ENCODE measurements at regions not wholly inside any gene's neighbourhood (a gene's known extent, or its start where the extent isn't known, plus 50 kb on each side); places are given as distances from the start of the nearest gene placed in this dataset.

DNA sequence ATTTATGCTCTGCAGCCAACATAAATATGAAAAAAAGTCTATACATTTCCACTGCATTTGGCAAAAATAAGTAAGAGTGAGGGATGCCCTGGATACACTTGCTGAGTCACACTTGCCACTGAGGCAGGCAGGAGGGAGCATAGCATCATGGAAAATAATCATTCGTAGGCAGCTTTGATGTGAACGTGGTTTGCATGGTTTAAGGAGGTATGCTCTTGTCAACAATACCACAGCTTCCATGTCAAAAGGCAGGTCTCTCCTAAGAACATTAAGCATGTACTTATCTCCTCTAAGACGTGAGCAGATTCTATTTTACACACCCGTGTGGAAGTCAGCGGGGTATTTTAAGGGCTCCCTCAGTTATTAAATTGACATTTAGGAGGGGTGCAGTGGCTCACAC is 89.2 kb upstream of the WDR11 start:
- TF ChIP-seq, protein P1, sequence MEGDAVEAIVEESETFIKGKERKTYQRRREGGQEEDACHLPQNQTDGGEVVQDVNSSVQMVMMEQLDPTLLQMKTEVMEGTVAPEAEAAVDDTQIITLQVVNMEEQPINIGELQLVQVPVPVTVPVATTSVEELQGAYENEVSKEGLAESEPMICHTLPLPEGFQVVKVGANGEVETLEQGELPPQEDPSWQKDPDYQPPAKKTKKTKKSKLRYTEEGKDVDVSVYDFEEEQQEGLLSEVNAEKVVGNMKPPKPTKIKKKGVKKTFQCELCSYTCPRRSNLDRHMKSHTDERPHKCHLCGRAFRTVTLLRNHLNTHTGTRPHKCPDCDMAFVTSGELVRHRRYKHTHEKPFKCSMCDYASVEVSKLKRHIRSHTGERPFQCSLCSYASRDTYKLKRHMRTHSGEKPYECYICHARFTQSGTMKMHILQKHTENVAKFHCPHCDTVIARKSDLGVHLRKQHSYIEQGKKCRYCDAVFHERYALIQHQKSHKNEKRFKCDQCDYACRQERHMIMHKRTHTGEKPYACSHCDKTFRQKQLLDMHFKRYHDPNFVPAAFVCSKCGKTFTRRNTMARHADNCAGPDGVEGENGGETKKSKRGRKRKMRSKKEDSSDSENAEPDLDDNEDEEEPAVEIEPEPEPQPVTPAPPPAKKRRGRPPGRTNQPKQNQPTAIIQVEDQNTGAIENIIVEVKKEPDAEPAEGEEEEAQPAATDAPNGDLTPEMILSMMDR (IDR thresholded peaks at IDR 0.05; ENCODE audit: insufficient read depth, low read length) = no peak
- H3K4me3 ChIP-seq (ENCODE audit: low read depth, low read length) = no peak overlapping the region
- no peak for DNase-seq (ENCODE audit: low read depth)

DNA sequence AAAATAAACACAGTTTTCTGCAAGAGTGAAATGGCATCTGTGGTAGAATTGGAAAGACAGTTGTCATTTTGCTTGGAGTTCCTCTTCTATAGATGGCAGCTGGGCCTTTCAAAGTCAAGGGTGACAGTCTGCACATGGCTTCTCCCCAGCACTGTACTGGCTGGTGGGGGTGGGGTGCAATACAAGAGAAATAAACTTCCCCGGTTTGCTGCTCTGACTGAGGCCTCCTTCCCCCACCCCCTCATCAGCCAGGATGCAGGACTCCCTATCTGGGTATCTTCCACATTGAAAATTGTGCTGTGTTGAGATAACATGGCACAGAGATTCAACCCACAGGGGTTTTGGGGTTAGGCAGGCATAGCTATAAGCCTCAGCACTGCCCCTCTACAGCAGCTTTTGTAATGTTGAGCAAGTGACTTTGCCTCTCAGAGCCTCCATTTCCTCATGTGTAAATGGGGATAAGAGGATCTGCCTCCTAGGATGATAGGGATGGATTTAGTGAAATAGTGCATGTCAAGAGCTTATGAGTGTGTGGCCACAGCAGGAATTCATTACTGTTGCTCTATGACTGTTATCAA is 85.8 kb upstream of the WDR11 start:
- TF ChIP-seq, protein P1 (IDR thresholded peaks at IDR 0.05; ENCODE audit: insufficient read depth, low read length) = no peak
- H3K4me3 ChIP-seq (ENCODE audit: low read depth, low read length) = no peak overlapping the region
- no peak for DNase-seq (ENCODE audit: low read depth)

DNA sequence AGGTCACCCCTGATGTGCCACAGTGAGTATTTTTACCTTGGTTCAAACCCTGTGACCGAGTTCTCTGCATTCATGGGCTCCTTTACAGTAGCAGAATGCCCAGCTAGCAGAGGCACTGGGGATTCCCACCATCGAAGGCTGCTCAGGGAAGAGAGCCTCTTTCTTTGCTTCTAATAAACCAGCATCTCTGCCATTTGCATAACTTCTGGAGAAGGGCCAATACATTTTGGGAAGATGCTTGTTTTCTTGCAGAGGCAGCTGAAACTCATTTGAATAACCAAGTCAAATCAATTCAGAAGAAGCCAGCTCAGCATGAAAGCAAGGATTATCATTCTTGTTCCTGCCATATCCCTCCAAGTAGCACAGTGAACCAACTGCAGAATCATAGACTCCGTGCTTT is 82.9 kb upstream of the WDR11 start:
- no peak for DNase-seq (ENCODE audit: low read depth)
- TF ChIP-seq, protein P1 (IDR thresholded peaks at IDR 0.05; ENCODE audit: insufficient read depth, low read length) = no peak

DNA sequence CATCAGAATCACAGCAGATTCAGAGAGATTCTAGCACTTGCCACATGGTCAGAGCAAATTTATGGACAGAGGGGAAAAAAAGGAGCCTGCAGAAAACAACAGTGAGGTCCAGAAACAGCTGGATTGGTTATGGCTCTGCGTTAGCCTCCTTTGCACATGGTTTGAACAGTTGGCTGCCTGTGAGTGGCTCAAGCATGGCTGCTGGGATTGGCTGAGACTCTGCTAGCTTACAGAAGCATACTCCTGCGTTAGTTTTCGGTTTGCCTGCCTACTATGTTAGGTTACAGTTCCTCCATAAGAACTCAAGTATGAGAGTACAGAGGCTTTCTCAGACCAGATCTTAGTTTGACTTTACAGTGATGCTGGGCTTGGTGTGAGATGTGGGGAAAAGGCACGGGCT is 80.7 kb upstream of the WDR11 start:
- DNase-seq (ENCODE audit: low read depth) = no peak
- no peak overlapping the region for H3K4me3 ChIP-seq (ENCODE audit: low read depth, low read length)
- TF ChIP-seq, protein P1 (IDR thresholded peaks at IDR 0.05; ENCODE audit: insufficient read depth, low read length) = no peak

More for the DNA sequence above, 82.9 kb upstream of the WDR11 start:
- no peak overlapping the region for H3K4me3 ChIP-seq (ENCODE audit: low read depth, low read length)

DNA sequence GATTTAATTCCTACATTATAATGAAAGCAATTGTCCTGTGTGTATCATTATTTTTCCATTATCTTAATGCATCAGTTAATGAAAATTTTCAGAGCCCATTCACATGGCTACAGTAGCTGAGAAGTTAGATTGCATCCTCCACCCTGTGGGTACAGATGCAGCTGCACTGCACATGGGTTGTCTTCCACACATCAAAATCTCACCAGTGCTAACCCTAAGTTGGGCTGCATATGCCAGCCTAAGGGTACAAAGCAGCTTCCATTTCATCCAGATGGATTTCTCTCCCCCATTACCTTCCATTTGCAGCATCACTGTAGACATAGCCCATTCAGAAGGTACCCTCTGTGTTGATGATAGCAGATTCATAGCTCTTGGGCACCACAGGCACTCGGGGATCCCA is 74.7 kb upstream of the WDR11 start:
- TF ChIP-seq, protein P1 (IDR thresholded peaks at IDR 0.05; ENCODE audit: insufficient read depth, low read length) = no peak
- DNase-seq (ENCODE audit: low read depth) = no peak
- H3K4me3 ChIP-seq (ENCODE audit: low read depth, low read length) = no peak overlapping the region

DNA sequence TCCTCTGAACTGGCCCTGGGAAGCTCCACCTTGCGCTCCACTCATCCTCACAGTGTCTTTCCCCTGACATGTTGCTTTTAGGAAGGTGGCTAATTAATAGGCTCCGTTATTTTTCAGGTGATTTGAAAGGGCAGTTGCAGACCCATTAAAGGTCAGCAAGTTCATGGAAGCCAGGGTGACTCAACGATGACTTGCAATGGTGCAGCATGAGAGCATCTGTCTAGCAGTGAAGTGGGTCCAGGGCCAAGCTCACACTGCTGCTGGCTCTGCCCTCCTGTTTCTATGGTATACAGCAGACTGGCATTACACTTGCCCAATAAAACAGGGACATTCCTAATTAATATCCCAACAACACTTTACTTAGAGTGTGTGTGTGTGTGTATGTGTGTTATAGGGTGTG is 68.8 kb upstream of the WDR11 start:
- TF ChIP-seq, protein P1 (IDR thresholded peaks at IDR 0.05; ENCODE audit: insufficient read depth, low read length) = no peak
- no peak for DNase-seq (ENCODE audit: low read depth)
- no peak overlapping the region for H3K4me3 ChIP-seq (ENCODE audit: low read depth, low read length)

DNA sequence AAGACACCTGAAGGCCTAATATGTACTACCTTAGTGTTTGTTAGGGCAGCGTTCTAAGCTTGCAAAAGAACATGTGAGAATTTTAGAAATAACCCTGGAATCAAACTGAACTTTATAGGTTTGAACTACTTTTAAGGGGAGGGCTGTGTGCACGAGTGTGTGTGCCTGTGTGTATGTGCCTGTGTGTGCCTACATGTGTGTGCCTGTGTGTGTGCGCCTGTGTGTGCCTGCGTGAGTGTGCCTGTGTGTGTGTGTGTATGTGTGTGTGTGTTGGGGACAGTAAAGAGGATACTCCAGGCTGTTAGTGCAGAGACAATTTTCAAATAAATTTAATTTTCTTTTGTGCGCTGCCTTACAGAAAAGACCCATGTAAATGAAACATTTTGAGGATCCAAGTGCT is 68.1 kb upstream of the WDR11 start:
- DNase-seq (ENCODE audit: low read depth) = no peak
- TF ChIP-seq, protein P1 (IDR thresholded peaks at IDR 0.05; ENCODE audit: insufficient read depth, low read length) = no peak
- no peak overlapping the region for H3K4me3 ChIP-seq (ENCODE audit: low read depth, low read length)

All from fibroblast of the aortic adventitia (primary cell).